Endothelial cell of umbilical vein (primary cell): ENCODE measurements at regions not wholly inside any gene's neighbourhood (a gene's known extent, or its start where the extent isn't known, plus 50 kb on each side); places are given as distances from the start of the nearest gene placed in this dataset.
"Not testable (repeated sequence)": the region's sequence is repeated elsewhere in the genome, so short reads cannot be mapped to it uniquely, and the experiment has no call there.

Source experiments
- BruUV-seq: library from RNA; stranded (reverse); fragments of 400-500 nt; replicated peaks from 2 replicates; lab custom pipeline; 2021; lab: Mats Ljungman, UMichigan
- CTCF ChIA-PET: fragments of 300-600, 350-600 bp; sonication (Branson Sonifier 250); formaldehyde crosslinking; loops from one replicate; lab custom pipeline; 2021; ENCODE audit warnings: antibody characterized with exemption, inconsistent platforms; lab: Charles Lee
- POLR2A ChIA-PET: fragments of 300-600, 350-600 bp; sonication (Branson Sonifier 250); formaldehyde crosslinking; loops from one replicate; lab custom pipeline; 2021; ENCODE audit warnings: antibody characterized with exemption, inconsistent platforms; lab: Charles Lee
- DNase-seq: peaks from one replicate; pipeline ENCODE4 v3.0.0-alpha.2; 2011; ENCODE audit warnings: low read depth, low spot score
- FAIRE-seq: peaks from 2 replicates; lab custom pipeline; 2011; peaks lifted over from hg19 to GRCh38; lab: Jason Lieb, UNC
- H2AFZ ChIP-seq: 2 replicates; pipeline ENCODE4 v1.6.0; 2012; ENCODE audit warnings: low read depth, low read length, control low read depth, inconsistent platforms
- H3K27ac ChIP-seq: 2 replicates; pipeline ENCODE4 v1.5.1; 2011; ENCODE audit warnings: low read depth, mild to moderate bottlenecking, control low read depth, low read length, moderate library complexity; ENCODE audit not compliant: insufficient read depth
- H3K27me3 ChIP-seq, 2 experiments: 2 replicates each; pipeline versions ENCODE4 v1.6.0 to v1.6.1; 2011; ENCODE audit warnings: low read length in 2 of 2, mixed read lengths in 1 of 2; ENCODE audit not compliant: control insufficient read depth in 2 of 2, insufficient read depth in 2 of 2
- H3K36me3 ChIP-seq, 2 experiments: 2 replicates in 1 of 2; 3 replicates in 1 of 2; pipeline ENCODE4 v1.5.1; 2011; ENCODE audit warnings: low read length in 2 of 2, mild to moderate bottlenecking in 1 of 2, moderate library complexity in 1 of 2; ENCODE audit not compliant: control insufficient read depth in 2 of 2, insufficient read depth in 2 of 2; ENCODE audit errors: extremely low read depth in 1 of 2
- H3K4me1 ChIP-seq: 3 replicates; pipeline ENCODE4 v1.5.1; 2011; ENCODE audit warnings: mild to moderate bottlenecking, low read length; ENCODE audit not compliant: control insufficient read depth, insufficient read depth; ENCODE audit errors: extremely low read depth
- H3K4me2 ChIP-seq: 2 replicates; pipeline ENCODE4 v1.6.1; 2011; ENCODE audit warnings: low read length, control low read depth, mixed read lengths; ENCODE audit not compliant: insufficient read depth
- H3K4me3 ChIP-seq, 3 experiments: fragments of 200-600 bp in 1 of 3; sonication (generic), shearing (Covaris generic) in 1 of 3; replicated peaks in 1 of 3; 2 replicates each; pipeline ENCODE4 v1.5.1; 2011 to 2016; ENCODE audit warnings: control low read depth in 3 of 3, low read length in 3 of 3, mild to moderate bottlenecking in 2 of 3, inconsistent platforms in 1 of 3, low read depth in 1 of 3, moderate library complexity in 1 of 3; ENCODE audit not compliant: insufficient read depth in 1 of 3
- H3K79me2 ChIP-seq: 2 replicates; pipeline ENCODE4 v1.6.0; 2012; ENCODE audit warnings: low read length, inconsistent platforms; ENCODE audit not compliant: control insufficient read depth, insufficient read depth
- H3K9ac ChIP-seq: replicated peaks from 2 replicates; pipeline ENCODE3; 2011; ENCODE audit warnings: low read length, control low read depth; ENCODE audit not compliant: insufficient read depth; ENCODE audit errors: extremely low read depth
- H3K9me1 ChIP-seq: replicated peaks from 3 replicates; pipeline ENCODE4 v1.6.0; 2011; ENCODE audit warnings: mild to moderate bottlenecking, low read length; ENCODE audit not compliant: control insufficient read depth, insufficient read depth; ENCODE audit errors: extremely low read depth
- H3K9me3 ChIP-seq: replicated peaks from 2 replicates; pipeline ENCODE4 v1.5.1; 2012; ENCODE audit warnings: low read length, inconsistent platforms; ENCODE audit not compliant: control insufficient read depth, insufficient read depth
- H4K20me1 ChIP-seq: replicated peaks from 2 replicates; pipeline ENCODE3; 2011; ENCODE audit warnings: mild to moderate bottlenecking, low read length; ENCODE audit not compliant: control insufficient read depth, insufficient read depth; ENCODE audit errors: extremely low read depth
- EZH2 ChIP-seq: IDR thresholded peaks from 2 replicates; pipeline ENCODE4 v1.6.1; 2012; ENCODE audit warnings: borderline replicate concordance, low read depth, mild to moderate bottlenecking, moderate library complexity, low read length, inconsistent platforms; ENCODE audit not compliant: severe bottlenecking
- FOS ChIP-seq: IDR thresholded peaks from 2 replicates; pipeline ENCODE4 v1.6.1; 2011; ENCODE audit warnings: mild to moderate bottlenecking, low read length, moderate library complexity, borderline replicate concordance; ENCODE audit not compliant: insufficient read depth
- GATA2 ChIP-seq: IDR thresholded peaks from 2 replicates; pipeline ENCODE4 v1.7.0; 2011; ENCODE audit warnings: low read depth, mild to moderate bottlenecking, moderate library complexity, mixed read lengths, low read length; ENCODE audit not compliant: insufficient read length, insufficient read depth
- JUN ChIP-seq: IDR thresholded peaks from 2 replicates; pipeline ENCODE4 v1.6.1; 2011; ENCODE audit warnings: borderline replicate concordance, low read depth; ENCODE audit not compliant: insufficient read length, insufficient read depth
- MYC ChIP-seq: IDR thresholded peaks from one replicate; pipeline ENCODE4 v1.6.1; 2011; ENCODE audit warnings: mild to moderate bottlenecking, low read depth, low read length
- POLR2A ChIP-seq: IDR thresholded peaks from 2 replicates; pipeline ENCODE4 v1.6.1; 2012; ENCODE audit warnings: low read depth, mild to moderate bottlenecking, control low read depth, low read length
- POLR2AphosphoS5 ChIP-seq: IDR thresholded peaks from 2 replicates; pipeline ENCODE4 v1.6.1; 2012; ENCODE audit warnings: low read depth, mild to moderate bottlenecking, control low read depth, low read length, moderate library complexity; ENCODE audit not compliant: insufficient read depth
- dilution Hi-C: fragments of 300-500 bp; cut with MboI; formaldehyde crosslinking; loops from one replicate; pipeline ENCODE4 v1.15.0; 2019; ENCODE audit warnings: low sequenced_read_pairs; ENCODE audit not compliant: extremely low pct_ligation_motif_present
- intact Hi-C: fragments of 100-400 bp; cut with micrococcal nuclease; formaldehyde crosslinking; loops from one replicate; pipeline ENCODE4 v1.10.0; 2022
- TF ChIP-seq, protein P1 (sequence below): IDR thresholded peaks from 2 replicates; pipeline ENCODE4 v1.6.1; 2011; ENCODE audit not compliant: insufficient read depth, insufficient read length
- TF ChIP-seq, protein P2 (sequence below), 2 donors: IDR thresholded peaks; 1 replicate in 1 of 2; 2 replicates in 1 of 2; pipeline ENCODE4 v1.5.1; 2011; ENCODE audit warnings: low read length in 2 of 2, mild to moderate bottlenecking in 2 of 2, moderate library complexity in 2 of 2, control low read depth in 1 of 2, inconsistent platforms in 1 of 2, low read depth in 1 of 2; ENCODE audit not compliant: insufficient read depth in 1 of 2; ENCODE audit errors: extremely low read depth in 1 of 2

DNA sequence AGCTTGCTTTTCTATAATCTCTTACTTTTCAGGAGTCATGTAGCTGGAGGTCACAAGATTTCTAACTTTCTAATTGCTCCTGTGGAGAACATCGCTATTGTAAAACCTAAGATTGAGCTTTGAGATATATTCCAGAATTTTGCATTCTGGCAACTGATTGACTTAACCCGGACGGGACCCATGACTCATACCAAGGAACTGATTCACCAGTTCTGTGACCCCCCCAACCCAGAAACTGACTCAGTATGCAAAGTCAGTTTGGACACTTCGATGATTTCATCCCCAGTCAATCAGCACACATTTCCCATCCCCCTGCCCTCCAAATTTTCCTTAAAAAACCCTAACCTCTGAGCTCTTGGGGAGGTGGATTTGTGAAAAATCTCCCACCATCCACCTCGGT is 396.5 kb upstream of the GBE1 start:
- Histone ChIP-seq H3K4me2 (no peak overlapping the region), H2AFZ (peak overlapping the region; percentile 20), H3K27ac (peak overlapping the region; percentile 35)

DNA sequence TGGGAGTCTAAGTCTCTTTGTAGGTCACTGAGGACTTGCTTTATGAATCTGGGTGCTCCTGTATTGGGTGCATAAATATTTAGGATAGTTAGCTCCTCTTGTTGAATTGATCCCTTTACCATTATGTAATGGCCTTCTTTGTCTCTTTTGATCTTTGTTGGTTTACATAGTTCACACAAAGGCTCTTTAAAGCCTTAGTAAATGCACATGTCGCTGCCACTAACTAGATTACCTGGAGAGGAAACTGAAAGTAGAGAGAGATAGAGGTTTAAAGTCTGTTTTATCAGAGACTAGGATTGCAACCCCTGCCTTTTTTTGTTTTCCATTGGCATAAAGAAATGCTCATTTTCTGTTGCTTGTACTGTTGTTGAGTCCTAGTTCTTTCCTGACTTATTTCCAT is 392.4 kb upstream of the GBE1 start:
- peaks cover 12% of the 10 kb centered on the region for H3K4me1 ChIP-seq
- H3K27me3 ChIP-seq, H3K9ac ChIP-seq, dilution Hi-C loops, H3K4me3 ChIP-seq, H3K9me1 ChIP-seq, BruUV-seq, H4K20me1 ChIP-seq, H3K9me3 ChIP-seq, H2AFZ ChIP-seq, CTCF ChIA-PET, intact Hi-C loops, H3K4me2 ChIP-seq, H3K79me2 ChIP-seq, FAIRE-seq, H3K36me3 ChIP-seq, DNase-seq, H3K27ac ChIP-seq, POLR2A ChIA-PET: not testable (repeated sequence)

More for the DNA sequence above, 396.5 kb upstream of the GBE1 start:
- Histone ChIP-seq H3K4me1 (peaks cover 12% of the 10 kb centered on the region), H3K79me2 (no peaks in the 10 kb centered on the region), H3K36me3 (no peaks in the 10 kb centered on the region), H3K27me3 (no peaks in the 10 kb centered on the region), H3K9ac (no peak overlapping the region), H3K9me3 (no peaks in the 10 kb centered on the region), H3K9me1 (no peaks in the 10 kb centered on the region), H4K20me1 (no peaks in the 10 kb centered on the region), H3K4me3 (no peak overlapping the region)
- POLR2A ChIA-PET, result interaction anchor here (1.2 kb wide), 1 partner anchor 77 kb away, joined by 5 read pairs; no protein-coding TSS in a partner anchor
- peak; percentile 72 for FAIRE-seq
- BruUV-seq, result no TSS peak
- CTCF ChIA-PET, result interaction anchor here (0.7 to 1.6 kb wide), 7 partner anchors 10 to 248 kb away, joined by 3 to 5 read pairs (median 3); no protein-coding TSS in a partner anchor
- peak; percentile 75 for DNase-seq
- dilution Hi-C loops (no loop called here), intact Hi-C loops (no loop called here)
- TF ChIP-seq POLR2AphosphoS5 (peak; percentile 84), MYC (no peak), POLR2A (no peak), JUN (peak; percentile 92), EZH2 (no peak), GATA2 (peak; percentile 90), FOS (peak; percentile 99)
- TF ChIP-seq, protein P1, sequence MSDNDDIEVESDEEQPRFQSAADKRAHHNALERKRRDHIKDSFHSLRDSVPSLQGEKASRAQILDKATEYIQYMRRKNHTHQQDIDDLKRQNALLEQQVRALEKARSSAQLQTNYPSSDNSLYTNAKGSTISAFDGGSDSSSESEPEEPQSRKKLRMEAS, result no peak
- TF ChIP-seq, protein P2, sequence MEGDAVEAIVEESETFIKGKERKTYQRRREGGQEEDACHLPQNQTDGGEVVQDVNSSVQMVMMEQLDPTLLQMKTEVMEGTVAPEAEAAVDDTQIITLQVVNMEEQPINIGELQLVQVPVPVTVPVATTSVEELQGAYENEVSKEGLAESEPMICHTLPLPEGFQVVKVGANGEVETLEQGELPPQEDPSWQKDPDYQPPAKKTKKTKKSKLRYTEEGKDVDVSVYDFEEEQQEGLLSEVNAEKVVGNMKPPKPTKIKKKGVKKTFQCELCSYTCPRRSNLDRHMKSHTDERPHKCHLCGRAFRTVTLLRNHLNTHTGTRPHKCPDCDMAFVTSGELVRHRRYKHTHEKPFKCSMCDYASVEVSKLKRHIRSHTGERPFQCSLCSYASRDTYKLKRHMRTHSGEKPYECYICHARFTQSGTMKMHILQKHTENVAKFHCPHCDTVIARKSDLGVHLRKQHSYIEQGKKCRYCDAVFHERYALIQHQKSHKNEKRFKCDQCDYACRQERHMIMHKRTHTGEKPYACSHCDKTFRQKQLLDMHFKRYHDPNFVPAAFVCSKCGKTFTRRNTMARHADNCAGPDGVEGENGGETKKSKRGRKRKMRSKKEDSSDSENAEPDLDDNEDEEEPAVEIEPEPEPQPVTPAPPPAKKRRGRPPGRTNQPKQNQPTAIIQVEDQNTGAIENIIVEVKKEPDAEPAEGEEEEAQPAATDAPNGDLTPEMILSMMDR (IDR thresholded peaks at IDR 0.05; ENCODE audit: extremely low read depth in 1 of 2, insufficient read depth in 1 of 2, low read depth in 1 of 2, low read length in 2 of 2), result no peak
